Upper lobe of right lung (tissue), 1 donor: ENCODE measurements at regions not wholly inside any gene's neighbourhood (a gene's known extent, or its start where the extent isn't known, plus 50 kb on each side); places are given as distances from the start of the nearest gene placed in this dataset.

Experiments used
- ATAC-seq: fragments of 200-7000 bp; cut with Tn5 transposase; one replicate; pipeline ENCODE4 v1.9.1; 2020; ENCODE audit warnings: mild to moderate bottlenecking, moderate library complexity
- DNase-seq: peaks from one replicate; pipeline ENCODE4 v3.0.0-alpha.2; 2020
- H3K27ac ChIP-seq: fragments of 200-600 bp; one replicate; pipeline ENCODE4 v1.8.0; 2022
- H3K27me3 ChIP-seq: fragments of 200-600 bp; one replicate; pipeline ENCODE4 v1.8.0; 2022; ENCODE audit warnings: mild to moderate bottlenecking
- H3K36me3 ChIP-seq: fragments of 200-600 bp; one replicate; pipeline ENCODE4 v1.8.0; 2022
- H3K4me1 ChIP-seq: fragments of 200-600 bp; one replicate; pipeline ENCODE4 v1.8.0; 2022
- H3K4me3 ChIP-seq: fragments of 200-600 bp; one replicate; pipeline ENCODE4 v1.8.0; 2022; ENCODE audit warnings: mild to moderate bottlenecking
- H3K9me3 ChIP-seq: fragments of 200-600 bp; one replicate; pipeline ENCODE4 v1.8.0; 2022
- CTCF ChIP-seq: fragments of 200-600 bp; IDR thresholded peaks from one replicate; pipeline ENCODE4 v1.8.0; 2022; ENCODE audit warnings: antibody characterized with exemption
- intact Hi-C: fragments of 100-400 bp; cut with DNase I; formaldehyde crosslinking; loops from one replicate; pipeline ENCODE4 v1.11.0; 2022
- donor health status: DM: no; HTN: yes; CAD: no; lungs with severe emphysema.

- H3K9me3 ChIP-seq: no peaks in the 10 kb centered on the region
- H3K27ac ChIP-seq: no peak overlapping the region
- no peaks in the 10 kb centered on the region for H3K4me1 ChIP-seq
- intact Hi-C loops: no loop called here
- no peak for ATAC-seq
- H3K36me3 ChIP-seq: no peaks in the 10 kb centered on the region
- no peak for TF ChIP-seq CTCF
- no peak overlapping the region for H3K4me3 ChIP-seq
- H3K27me3 ChIP-seq: no peaks in the 10 kb centered on the region
- DNase-seq: no peak
Measured at GRCh38 chr12:13561923-13562322, 365.4 kb downstream of the EMP1 start.

GRCh38 chr12:13559318-13559978, 362.9 kb downstream of the EMP1 start:
- H3K27ac ChIP-seq: no peak overlapping the region
- intact Hi-C loops: no loop called here
- no peak for DNase-seq
- no peak for TF ChIP-seq CTCF
- H3K27me3 ChIP-seq: no peaks in the 10 kb centered on the region
- no peaks in the 10 kb centered on the region for H3K9me3 ChIP-seq
- H3K4me1 ChIP-seq: no peaks in the 10 kb centered on the region
- no peak for ATAC-seq
- no peak overlapping the region for H3K4me3 ChIP-seq
- no peaks in the 10 kb centered on the region for H3K36me3 ChIP-seq

GRCh38 chr12:13552830-13553229, 356.3 kb downstream of the EMP1 start:
- H3K27me3 ChIP-seq: no peaks in the 10 kb centered on the region
- no peaks in the 10 kb centered on the region for H3K36me3 ChIP-seq
- intact Hi-C loops: no loop called here
- ATAC-seq (no peak), DNase-seq (no peak)
- no peak overlapping the region for H3K4me3 ChIP-seq
- H3K27ac ChIP-seq: no peak overlapping the region
- no peak for TF ChIP-seq CTCF
- no peaks in the 10 kb centered on the region for H3K4me1 ChIP-seq
- H3K9me3 ChIP-seq: no peaks in the 10 kb centered on the region

- no peak for DNase-seq
- ATAC-seq: no peak
- TF ChIP-seq CTCF: no peak
Measured at GRCh38 chr12:13547283-13547682, 350.8 kb downstream of the EMP1 start.

GRCh38 chr12:13546231-13546630, 349.7 kb downstream of the EMP1 start:
- Histone ChIP-seq H3K9me3 (no peaks in the 10 kb centered on the region), H3K27ac (no peak overlapping the region), H3K27me3 (peaks cover 8% of the 10 kb centered on the region), H3K36me3 (no peaks in the 10 kb centered on the region), H3K4me1 (no peaks in the 10 kb centered on the region), H3K4me3 (no peak overlapping the region)
- intact Hi-C loops: no loop called here
- TF ChIP-seq CTCF: no peak
- DNase-seq (no peak), ATAC-seq (no peak)

More at GRCh38 chr12:13547283-13547682, 350.8 kb downstream of the EMP1 start:
- H3K4me1 ChIP-seq: no peaks in the 10 kb centered on the region
- H3K4me3 ChIP-seq: no peak overlapping the region
- H3K27ac ChIP-seq: no peak overlapping the region
- intact Hi-C loops: no loop called here
- no peaks in the 10 kb centered on the region for H3K9me3 ChIP-seq
- peaks cover 8% of the 10 kb centered on the region for H3K27me3 ChIP-seq
- H3K36me3 ChIP-seq: no peaks in the 10 kb centered on the region

- H3K27me3 ChIP-seq: no peaks in the 10 kb centered on the region
- no peaks in the 10 kb centered on the region for H3K4me1 ChIP-seq
Measured at GRCh38 chr12:13539051-13539450, 342.5 kb downstream of the EMP1 start.

More at GRCh38 chr12:13539051-13539450, 342.5 kb downstream of the EMP1 start:
- no peaks in the 10 kb centered on the region for H3K36me3 ChIP-seq
- no peak for ATAC-seq
- DNase-seq: no peak
- no peak overlapping the region for H3K27ac ChIP-seq
- H3K4me3 ChIP-seq: no peak overlapping the region
- TF ChIP-seq CTCF: no peak
- H3K9me3 ChIP-seq: no peaks in the 10 kb centered on the region
- intact Hi-C loops: no loop called here
